HepG2 (cell line): ENCODE measurements at regions not wholly inside any gene's neighbourhood (a gene's known extent, or its start where the extent isn't known, plus 50 kb on each side); places are given as distances from the start of the nearest gene placed in this dataset.

ENCODE experiments used
- ATAC-seq: fragments of 200-7000 bp; cut with Tn5 transposase; 3 replicates; pipeline ENCODE4 v1.9.1; 2020; ENCODE audit warnings: mild to moderate bottlenecking, moderate library complexity
- BruUV-seq: library from RNA; stranded (reverse); fragments of 400-500 nt; replicated peaks from 2 replicates; lab custom pipeline; 2021; lab: Mats Ljungman, UMichigan
- CTCF ChIA-PET: fragments of 300-600 bp; formaldehyde crosslinking; extraction: SDS; loops from one replicate; lab custom pipeline; 2021; ENCODE audit warnings: low total read pairs, inconsistent platforms, low intra/inter-chr PET ratio; lab: Yijun Ruan, JAX
- POLR2A ChIA-PET: fragments of 350-600 bp; sonication (Branson Sonifier 250); formaldehyde crosslinking; loops from one replicate; lab custom pipeline; 2020; ENCODE audit warnings: antibody characterized with exemption, inconsistent platforms; lab: Yijun Ruan, JAX
- DNase-seq: peaks from one replicate; pipeline ENCODE4 v3.0.0-alpha.2; 2015; ENCODE audit warnings: low spot score
- FAIRE-seq: peaks from 3 replicates; lab custom pipeline; 2011; peaks lifted over from hg19 to GRCh38; lab: Jason Lieb, UNC
- H2AFZ ChIP-seq: one replicate; pipeline ENCODE4 v1.6.1; 2011; ENCODE audit warnings: low read length, inconsistent platforms
- H3K27ac ChIP-seq: fragments of 300-600 bp; 3 replicates; pipeline ENCODE4 v1.8.0; 2011; ENCODE audit warnings: mixed run types, mild to moderate bottlenecking, mixed read lengths, low read length, inconsistent platforms; ENCODE audit not compliant: insufficient read depth; ENCODE audit errors: extremely low read length
- H3K27me3 ChIP-seq, 2 experiments: fragments of 200-600 bp in 1 of 2; 2 replicates in 1 of 2; 3 replicates in 1 of 2; pipeline versions ENCODE4 v1.6.0 to v1.8.0; 2011; ENCODE audit warnings: low read length in 2 of 2, mild to moderate bottlenecking in 2 of 2, moderate library complexity in 2 of 2, inconsistent platforms in 1 of 2; ENCODE audit not compliant: insufficient read depth in 2 of 2, control insufficient read depth in 1 of 2
- H3K36me3 ChIP-seq, 2 experiments: fragments of 200-600 bp in 1 of 2; replicated peaks in 1 of 2; 2 replicates in 1 of 2; 3 replicates in 1 of 2; pipeline versions ENCODE4 v1.5.1 to v1.8.0; 2011; ENCODE audit warnings: low read length in 2 of 2, inconsistent platforms in 1 of 2; ENCODE audit not compliant: insufficient read depth in 2 of 2, control insufficient read depth in 1 of 2
- H3K4me1 ChIP-seq: 2 replicates; pipeline ENCODE4 v1.5.1; 2012; ENCODE audit warnings: low read length, inconsistent platforms; ENCODE audit not compliant: insufficient read depth
- H3K4me2 ChIP-seq: 2 replicates; pipeline ENCODE4 v1.6.0; 2011; ENCODE audit warnings: low read depth, low read length, inconsistent platforms
- H3K4me3 ChIP-seq, 3 experiments: fragments of 200-600 bp in 1 of 3; sonication (generic), shearing (Covaris generic) in 1 of 3; replicated peaks in 1 of 3; 2 replicates each; pipeline ENCODE4 v1.5.1; 2011 to 2016; ENCODE audit warnings: low read length in 3 of 3, inconsistent platforms in 2 of 3, low read depth in 2 of 3, mild to moderate bottlenecking in 2 of 3, control low read depth in 1 of 3, mixed read lengths in 1 of 3; ENCODE audit not compliant: insufficient read depth in 1 of 3
- H3K79me2 ChIP-seq: one replicate; pipeline ENCODE4 v1.6.1; 2011; ENCODE audit warnings: low read length, inconsistent platforms; ENCODE audit not compliant: insufficient read depth
- H3K9ac ChIP-seq: 2 replicates; pipeline ENCODE4 v1.6.0; 2011; ENCODE audit warnings: mild to moderate bottlenecking, low read depth, low read length, inconsistent platforms; ENCODE audit not compliant: insufficient read depth
- H3K9me3 ChIP-seq: 2 replicates; pipeline ENCODE4 v1.5.1; 2012; ENCODE audit warnings: mild to moderate bottlenecking, low read length
- H4K20me1 ChIP-seq: 2 replicates; pipeline ENCODE4 v1.6.0; 2011; ENCODE audit warnings: inconsistent platforms, mild to moderate bottlenecking, low read length, moderate library complexity; ENCODE audit not compliant: insufficient read depth
- CBX1 ChIP-seq: IDR thresholded peaks from one replicate; pipeline ENCODE4 v1.6.1; 2016; ENCODE audit warnings: antibody characterized with exemption, low read depth
- EP300 ChIP-seq, 3 experiments: sonication (generic) in 1 of 3; formaldehyde crosslinking in 1 of 3; IDR thresholded peaks; 2 replicates each; pipeline versions ENCODE4 v1.5.1 to v1.6.1; 2011 to 2020; ENCODE audit warnings: low read depth in 2 of 3, low read length in 2 of 3, borderline replicate concordance in 1 of 3, improper control_type of control experiment in 1 of 3, mild to moderate bottlenecking in 1 of 3, missing genetic modification reagents in 1 of 3, moderate library complexity in 1 of 3
- MIER3 ChIP-seq: IDR thresholded peaks from 2 replicates; pipeline ENCODE4 v1.6.1; 2016; ENCODE audit warnings: missing compliant biosample characterization, borderline replicate concordance
- MZF1 ChIP-seq: sonication (generic); formaldehyde crosslinking; IDR thresholded peaks from 2 replicates; pipeline ENCODE4 v1.8.1; 2023; ENCODE audit warnings: mild to moderate bottlenecking, missing genetic modification reagents, borderline replicate concordance
- NFYB ChIP-seq: sonication (generic); formaldehyde crosslinking; IDR thresholded peaks from 2 replicates; pipeline ENCODE4 v1.4.0; 2020; ENCODE audit warnings: missing genetic modification reagents
- NFYC ChIP-seq: IDR thresholded peaks from 2 replicates; pipeline ENCODE4 v1.6.1; 2016; ENCODE audit warnings: missing genetic modification reagents, missing compliant biosample characterization
- SNAPC2 ChIP-seq: sonication (generic); formaldehyde crosslinking; IDR thresholded peaks from 2 replicates; pipeline ENCODE4 v1.8.1; 2022; ENCODE audit warnings: mild to moderate bottlenecking, missing genetic modification reagents
- TFE3 ChIP-seq: IDR thresholded peaks from 2 replicates; pipeline ENCODE4 v1.6.1; 2016
- ZNF17 ChIP-seq: sonication (generic); formaldehyde crosslinking; IDR thresholded peaks from 2 replicates; pipeline ENCODE4 v1.5.0; 2020; ENCODE audit warnings: mild to moderate bottlenecking, missing genetic modification reagents
- ZNF550 ChIP-seq: sonication (generic); formaldehyde crosslinking; IDR thresholded peaks from 2 replicates; pipeline ENCODE4 v1.4.0; 2020; ENCODE audit warnings: mild to moderate bottlenecking, missing genetic modification reagents, borderline replicate concordance
- WGBS: methylation state at CpG from one replicate; pipeline ENCODE4 v1.1.6; 2017; ENCODE audit warnings: low lambda C conversion rate; 5-methylcytosine and 5-hydroxymethylcytosine counted together
- in situ Hi-C: cut with HindIII; loops from 2 replicates; pipeline ENCODE4 v1.10.0; 2017; ENCODE audit warnings: low pct_unique_long_range_greater_than_20kb; ENCODE audit not compliant: extremely low pct_ligation_motif_present
- intact Hi-C: fragments of 100-400 bp; cut with micrococcal nuclease; formaldehyde crosslinking; loops from one replicate; pipeline ENCODE4 v1.10.0; 2022; ENCODE audit not compliant: unreplicated experiment

GRCh38 chr6:168939796-168940195, 313.9 kb downstream of the THBS2 start:
- no TSS peak for BruUV-seq
- Histone ChIP-seq H3K9me3 (no peaks in the 10 kb centered on the region), H3K36me3 (no peaks in the 10 kb centered on the region), H3K9ac (no peak overlapping the region), H2AFZ (no peak overlapping the region), H3K4me2 (no peak overlapping the region), H3K4me3 (no peak overlapping the region), H4K20me1 (no peaks in the 10 kb centered on the region), H3K27ac (no peak overlapping the region), H3K27me3 (peaks cover 3 to 66% of the 10 kb centered on the region in 2 experiments; a peak in 3 of 5 replicates), H3K79me2 (no peaks in the 10 kb centered on the region), H3K4me1 (no peaks in the 10 kb centered on the region)
- in situ Hi-C loops, result no loop called here
- DNase-seq, result no peak
- intact Hi-C loops, result no loop called here
- TF ChIP-seq MIER3 (CRISPR knock-in tag) (no peak), MZF1 (CRISPR knock-in tag) (no peak), NFYC (no peak), TFE3 (CRISPR knock-in tag) (no peak), EP300 (IDR thresholded peaks at IDR 0.05; ENCODE audit: low read depth in 2 of 2, low read length in 2 of 2) (no peak), EP300 (CRISPR knock-in tag; IDR thresholded peaks at IDR 0.05; ENCODE audit: borderline replicate concordance) (no peak), CBX1 (no peak), ZNF17 (CRISPR knock-in tag) (no peak), NFYB (CRISPR knock-in tag) (no peak), SNAPC2 (CRISPR knock-in tag) (no peak), ZNF550 (no peak)
- POLR2A ChIA-PET, result no interaction called here
- ATAC-seq, result no peak
- 53% methylated on average over 13 of the region's 13 CpGs for WGBS
- CTCF ChIA-PET, result no interaction called here
- FAIRE-seq, result no peak
